ENCODE measurements at regions not wholly inside any gene's neighbourhood (a gene's known extent, or its start where the extent isn't known, plus 50 kb on each side); places are given as distances from the start of the nearest gene placed in this dataset.

DNA sequence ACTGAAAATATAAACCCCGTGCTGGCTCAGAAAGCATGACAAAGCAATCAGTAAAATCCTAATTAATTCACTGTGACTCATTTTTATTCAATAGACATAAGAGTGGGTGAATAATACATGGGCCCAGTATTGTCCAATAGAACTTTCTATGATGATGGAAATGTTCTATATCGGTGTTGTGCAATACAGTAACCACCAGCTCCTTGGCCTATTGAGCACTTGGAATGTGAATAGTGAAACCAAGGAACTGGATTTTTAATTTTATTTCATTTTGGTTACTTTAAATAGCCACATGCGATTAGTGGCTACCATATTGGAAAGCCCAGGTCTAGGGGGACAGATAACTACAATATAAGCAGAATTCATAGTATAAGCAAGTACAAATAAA is 69.8 kb upstream of the PPP2R3A start:
- H3K27me3 ChIP-seq (ENCODE audit: insufficient read depth, low read depth, low read length), result no peaks in the 10 kb centered on the region
- no peak overlapping the region for H3K9ac ChIP-seq (ENCODE audit: low read length)
- H3F3A ChIP-seq (ENCODE audit: insufficient read depth, low read length, poor library complexity, severe bottlenecking), result no peaks in the 10 kb centered on the region
- H3K36me3 ChIP-seq (ENCODE audit: insufficient read depth, low read length), result no peaks in the 10 kb centered on the region
- H3K9me2 ChIP-seq (ENCODE audit: insufficient read depth, low read length), result no peaks in the 10 kb centered on the region
- no peaks in the 10 kb centered on the region for H3K79me2 ChIP-seq (replicated peaks; ENCODE audit: insufficient read depth, low read length)
- no peak overlapping the region for H3K27ac ChIP-seq (ENCODE audit: low read length)
- H2AFZ ChIP-seq (ENCODE audit: low read depth, low read length), result no peak overlapping the region
- H3K4me2 ChIP-seq (ENCODE audit: low read length), result no peak overlapping the region
- no peaks in the 10 kb centered on the region for H4K20me1 ChIP-seq (ENCODE audit: insufficient read depth)
- TF ChIP-seq SMC3 (conservative IDR thresholded peaks at IDR 0.05; ENCODE audit: poor library complexity) (no peak), MXI1 (conservative IDR thresholded peaks at IDR 0.05; ENCODE audit: poor library complexity, severe bottlenecking) (no peak), TAF1 (IDR thresholded peaks at IDR 0.05; ENCODE audit: low read depth) (no peak), EP300 (conservative IDR thresholded peaks at IDR 0.05; ENCODE audit: poor library complexity, severe bottlenecking) (no peak), EZH2 (IDR thresholded peaks at IDR 0.05; ENCODE audit: borderline replicate concordance, insufficient read depth, low read length, poor library complexity, severe bottlenecking) (no peak), POLR2AphosphoS5 (IDR thresholded peaks at IDR 0.05) (no peak), RAD21 (conservative IDR thresholded peaks at IDR 0.05) (no peak)
- TF ChIP-seq, protein P1, sequence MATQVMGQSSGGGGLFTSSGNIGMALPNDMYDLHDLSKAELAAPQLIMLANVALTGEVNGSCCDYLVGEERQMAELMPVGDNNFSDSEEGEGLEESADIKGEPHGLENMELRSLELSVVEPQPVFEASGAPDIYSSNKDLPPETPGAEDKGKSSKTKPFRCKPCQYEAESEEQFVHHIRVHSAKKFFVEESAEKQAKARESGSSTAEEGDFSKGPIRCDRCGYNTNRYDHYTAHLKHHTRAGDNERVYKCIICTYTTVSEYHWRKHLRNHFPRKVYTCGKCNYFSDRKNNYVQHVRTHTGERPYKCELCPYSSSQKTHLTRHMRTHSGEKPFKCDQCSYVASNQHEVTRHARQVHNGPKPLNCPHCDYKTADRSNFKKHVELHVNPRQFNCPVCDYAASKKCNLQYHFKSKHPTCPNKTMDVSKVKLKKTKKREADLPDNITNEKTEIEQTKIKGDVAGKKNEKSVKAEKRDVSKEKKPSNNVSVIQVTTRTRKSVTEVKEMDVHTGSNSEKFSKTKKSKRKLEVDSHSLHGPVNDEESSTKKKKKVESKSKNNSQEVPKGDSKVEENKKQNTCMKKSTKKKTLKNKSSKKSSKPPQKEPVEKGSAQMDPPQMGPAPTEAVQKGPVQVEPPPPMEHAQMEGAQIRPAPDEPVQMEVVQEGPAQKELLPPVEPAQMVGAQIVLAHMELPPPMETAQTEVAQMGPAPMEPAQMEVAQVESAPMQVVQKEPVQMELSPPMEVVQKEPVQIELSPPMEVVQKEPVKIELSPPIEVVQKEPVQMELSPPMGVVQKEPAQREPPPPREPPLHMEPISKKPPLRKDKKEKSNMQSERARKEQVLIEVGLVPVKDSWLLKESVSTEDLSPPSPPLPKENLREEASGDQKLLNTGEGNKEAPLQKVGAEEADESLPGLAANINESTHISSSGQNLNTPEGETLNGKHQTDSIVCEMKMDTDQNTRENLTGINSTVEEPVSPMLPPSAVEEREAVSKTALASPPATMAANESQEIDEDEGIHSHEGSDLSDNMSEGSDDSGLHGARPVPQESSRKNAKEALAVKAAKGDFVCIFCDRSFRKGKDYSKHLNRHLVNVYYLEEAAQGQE (IDR thresholded peaks at IDR 0.05; ENCODE audit: borderline replicate concordance), result no peak
- H3K9me3 ChIP-seq (ENCODE audit: low read length), result no peaks in the 10 kb centered on the region
- H3K4me3 ChIP-seq (ENCODE audit: low read length), result no peak overlapping the region

DNA sequence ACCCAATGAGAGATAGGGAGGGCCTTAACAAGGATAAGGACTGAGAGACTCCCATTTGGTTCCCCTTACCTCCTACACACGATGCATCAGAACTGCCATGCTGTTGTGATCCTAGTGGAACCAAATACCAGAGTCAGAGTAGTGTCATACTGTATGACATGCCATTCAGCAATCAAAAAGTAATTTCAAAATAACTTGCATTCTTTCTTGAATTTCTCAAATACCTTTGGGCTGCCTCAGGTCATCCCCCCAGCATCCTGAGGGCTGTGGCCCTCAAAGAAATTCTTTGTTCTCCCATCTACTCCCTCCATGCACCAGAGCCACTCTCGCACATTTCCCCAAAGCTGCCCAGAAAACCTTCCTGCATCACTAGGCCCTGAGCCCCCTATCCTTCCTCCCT is 68.9 kb upstream of the PPP2R3A start:
- Histone ChIP-seq H3K9me3 (ENCODE audit: low read length) (no peaks in the 10 kb centered on the region), H3K79me2 (replicated peaks; ENCODE audit: insufficient read depth, low read length) (no peaks in the 10 kb centered on the region), H3F3A (ENCODE audit: insufficient read depth, low read length, poor library complexity, severe bottlenecking) (no peaks in the 10 kb centered on the region), H3K4me2 (ENCODE audit: low read length) (no peak overlapping the region), H4K20me1 (ENCODE audit: insufficient read depth) (no peaks in the 10 kb centered on the region), H3K27ac (ENCODE audit: low read length) (no peak overlapping the region), H2AFZ (ENCODE audit: low read depth, low read length) (no peak overlapping the region), H3K9ac (ENCODE audit: low read length) (no peak overlapping the region), H3K4me3 (ENCODE audit: low read length) (no peak overlapping the region), H3K9me2 (ENCODE audit: insufficient read depth, low read length) (no peaks in the 10 kb centered on the region), H3K27me3 (ENCODE audit: insufficient read depth, low read depth, low read length) (no peaks in the 10 kb centered on the region), H3K36me3 (ENCODE audit: insufficient read depth, low read length) (no peaks in the 10 kb centered on the region)
- no peak for TF ChIP-seq RAD21 (conservative IDR thresholded peaks at IDR 0.05)
- no peak for TF ChIP-seq EZH2 (IDR thresholded peaks at IDR 0.05; ENCODE audit: borderline replicate concordance, insufficient read depth, low read length, poor library complexity, severe bottlenecking)
- TF ChIP-seq POLR2AphosphoS5 (IDR thresholded peaks at IDR 0.05), result no peak
- no peak for TF ChIP-seq EP300 (conservative IDR thresholded peaks at IDR 0.05; ENCODE audit: poor library complexity, severe bottlenecking)
- TF ChIP-seq, protein P1 (IDR thresholded peaks at IDR 0.05; ENCODE audit: borderline replicate concordance), result no peak
- no peak for TF ChIP-seq TAF1 (IDR thresholded peaks at IDR 0.05; ENCODE audit: low read depth)
- no peak for TF ChIP-seq MXI1 (conservative IDR thresholded peaks at IDR 0.05; ENCODE audit: poor library complexity, severe bottlenecking)
- TF ChIP-seq, protein P2, sequence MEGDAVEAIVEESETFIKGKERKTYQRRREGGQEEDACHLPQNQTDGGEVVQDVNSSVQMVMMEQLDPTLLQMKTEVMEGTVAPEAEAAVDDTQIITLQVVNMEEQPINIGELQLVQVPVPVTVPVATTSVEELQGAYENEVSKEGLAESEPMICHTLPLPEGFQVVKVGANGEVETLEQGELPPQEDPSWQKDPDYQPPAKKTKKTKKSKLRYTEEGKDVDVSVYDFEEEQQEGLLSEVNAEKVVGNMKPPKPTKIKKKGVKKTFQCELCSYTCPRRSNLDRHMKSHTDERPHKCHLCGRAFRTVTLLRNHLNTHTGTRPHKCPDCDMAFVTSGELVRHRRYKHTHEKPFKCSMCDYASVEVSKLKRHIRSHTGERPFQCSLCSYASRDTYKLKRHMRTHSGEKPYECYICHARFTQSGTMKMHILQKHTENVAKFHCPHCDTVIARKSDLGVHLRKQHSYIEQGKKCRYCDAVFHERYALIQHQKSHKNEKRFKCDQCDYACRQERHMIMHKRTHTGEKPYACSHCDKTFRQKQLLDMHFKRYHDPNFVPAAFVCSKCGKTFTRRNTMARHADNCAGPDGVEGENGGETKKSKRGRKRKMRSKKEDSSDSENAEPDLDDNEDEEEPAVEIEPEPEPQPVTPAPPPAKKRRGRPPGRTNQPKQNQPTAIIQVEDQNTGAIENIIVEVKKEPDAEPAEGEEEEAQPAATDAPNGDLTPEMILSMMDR (IDR thresholded peaks at IDR 0.05; ENCODE audit: poor library complexity, severe bottlenecking), result no peak
- TF ChIP-seq SMC3 (conservative IDR thresholded peaks at IDR 0.05; ENCODE audit: poor library complexity), result no peak

Data from neural cell (in vitro differentiated cells).